HG03108 (cell line): ENCODE measurements at regions not wholly inside any gene's neighbourhood (a gene's known extent, or its start where the extent isn't known, plus 50 kb on each side); places are given as distances from the start of the nearest gene placed in this dataset.
"Not testable (repeated sequence)": the region's sequence is repeated elsewhere in the genome, so short reads cannot be mapped to it uniquely, and the experiment has no call there.

Source experiments
- ATAC-seq: cut with Tn5 transposase; IDR thresholded peaks from one replicate; pipeline ENCODE4 v1.9.1; 2021; ENCODE audit warnings: moderate library complexity; ENCODE audit not compliant: unreplicated experiment

- not testable (repeated sequence) for ATAC-seq
Measured at GRCh38 chr21:28381000-28381745, 611.5 kb downstream of the LTN1 start.

- no peak for ATAC-seq
Measured at GRCh38 chr21:28380241-28380640, 612.4 kb downstream of the LTN1 start.

GRCh38 chr21:28378026-28378425, 614.7 kb downstream of the LTN1 start:
- ATAC-seq: no peak

- ATAC-seq: no peak
Measured at GRCh38 chr21:28375708-28376385, 616.8 kb downstream of the LTN1 start.

- no peak for ATAC-seq
Measured at GRCh38 chr21:28374881-28375280, 617.8 kb downstream of the LTN1 start.

GRCh38 chr21:28371713-28372112, 621.0 kb downstream of the LTN1 start:
- ATAC-seq: no peak

- no peak for ATAC-seq
Measured at GRCh38 chr21:28359300-28359699, 633.4 kb downstream of the LTN1 start.

- ATAC-seq: no peak
Measured at GRCh38 chr21:28358702-28359101, 634.0 kb downstream of the LTN1 start.

GRCh38 chr21:28358170-28358569, 634.5 kb downstream of the LTN1 start:
- ATAC-seq: no peak

- ATAC-seq: no peak
Measured at GRCh38 chr21:28357743-28358142, 634.9 kb downstream of the LTN1 start.

GRCh38 chr21:28356422-28356821, 636.3 kb downstream of the LTN1 start:
- ATAC-seq: no peak

- ATAC-seq: no peak
Measured at GRCh38 chr21:28345934-28346333, 646.7 kb downstream of the LTN1 start.

- no peak for ATAC-seq
Measured at GRCh38 chr21:28344985-28345384, 647.7 kb downstream of the LTN1 start.

- no peak for ATAC-seq
Measured at GRCh38 chr21:28342212-28342810, 650.4 kb downstream of the LTN1 start.

GRCh38 chr21:28339403-28339802, 653.3 kb downstream of the LTN1 start:
- ATAC-seq: no peak

- no peak for ATAC-seq
Measured at GRCh38 chr21:28338701-28339305, 653.9 kb downstream of the LTN1 start.

- ATAC-seq: no peak
Measured at GRCh38 chr21:28337315-28337714, 655.4 kb downstream of the LTN1 start.

- ATAC-seq: no peak
Measured at GRCh38 chr21:28336314-28336713, 656.4 kb downstream of the LTN1 start.

GRCh38 chr21:28334407-28334806, 658.3 kb downstream of the LTN1 start:
- no peak for ATAC-seq

- ATAC-seq: no peak
Measured at GRCh38 chr21:28333578-28334075, 659.0 kb downstream of the LTN1 start.

- ATAC-seq: no peak
Measured at GRCh38 chr21:28332796-28333195, 659.9 kb downstream of the LTN1 start.

GRCh38 chr21:28325618-28326017, 667.1 kb downstream of the LTN1 start:
- no peak for ATAC-seq
